Right lung (tissue), 2 donors: ENCODE measurements at regions not wholly inside any gene's neighbourhood (a gene's known extent, or its start where the extent isn't known, plus 50 kb on each side); places are given as distances from the start of the nearest gene placed in this dataset.

ENCODE experiments used
- DNase-seq, 2 donors: peaks; one replicate each; pipeline ENCODE4 v3.0.0-alpha.2; 2013

GRCh38 chr2:128686881-128687555 lies 368.4 kb upstream of the HS6ST1 start:
- no peak for DNase-seq

GRCh38 chr2:128687565-128687964 lies 368.9 kb upstream of the HS6ST1 start:
- DNase-seq, result no peak

DNA sequence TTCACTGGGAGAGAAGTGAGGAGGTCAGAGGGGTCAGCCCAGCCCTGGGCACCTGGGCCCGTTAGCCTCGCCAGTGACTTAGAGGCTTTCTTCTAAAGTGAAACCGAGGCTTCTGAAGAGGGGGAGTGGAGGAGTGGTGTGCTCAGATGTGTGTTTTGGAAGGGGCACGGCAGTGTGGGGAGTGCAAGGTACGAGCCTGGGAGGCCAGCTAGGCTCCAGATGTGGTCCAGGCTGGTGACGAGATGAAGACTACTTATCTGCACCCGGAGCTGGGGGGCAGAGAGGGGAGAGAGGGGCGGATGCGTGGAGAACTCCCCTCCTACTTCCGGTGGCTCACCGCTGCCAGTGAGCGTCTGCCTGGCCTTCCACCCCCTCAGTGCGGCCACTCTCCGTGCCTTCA lies 371.3 kb upstream of the HS6ST1 start:
- DNase-seq, result no peak

DNA sequence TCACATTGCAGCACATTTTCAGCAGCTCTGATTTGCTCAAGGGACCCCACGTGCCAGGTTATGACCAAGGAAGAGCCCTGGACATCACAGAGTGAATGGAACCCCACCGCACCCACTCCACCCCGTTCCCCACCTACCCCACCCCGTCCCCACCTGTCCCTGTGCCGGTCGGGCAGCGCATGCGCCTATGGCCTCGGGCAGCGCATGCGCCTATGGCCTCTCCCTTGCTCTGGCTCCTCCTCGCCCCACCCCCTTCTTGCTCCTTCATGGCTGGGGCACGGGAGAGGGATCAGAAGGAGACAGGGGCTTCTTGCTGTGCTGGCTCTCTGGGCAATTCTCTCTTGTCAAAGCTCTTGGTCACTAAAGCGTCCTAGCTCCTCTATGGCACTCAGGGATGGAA lies 371.8 kb upstream of the HS6ST1 start:
- DNase-seq, result no peak

GRCh38 chr2:128690869-128691268 lies 372.2 kb upstream of the HS6ST1 start:
- DNase-seq, result no peak

- no peak for DNase-seq
These were observed 372.9 kb upstream of the HS6ST1 start for GRCh38 chr2:128691526-128691925.

- DNase-seq, result no peak
These were observed 374.5 kb upstream of the HS6ST1 start for GRCh38 chr2:128692895-128693742.

GRCh38 chr2:128693743-128694029 lies 375.0 kb upstream of the HS6ST1 start:
- DNase-seq, result no peak

DNA sequence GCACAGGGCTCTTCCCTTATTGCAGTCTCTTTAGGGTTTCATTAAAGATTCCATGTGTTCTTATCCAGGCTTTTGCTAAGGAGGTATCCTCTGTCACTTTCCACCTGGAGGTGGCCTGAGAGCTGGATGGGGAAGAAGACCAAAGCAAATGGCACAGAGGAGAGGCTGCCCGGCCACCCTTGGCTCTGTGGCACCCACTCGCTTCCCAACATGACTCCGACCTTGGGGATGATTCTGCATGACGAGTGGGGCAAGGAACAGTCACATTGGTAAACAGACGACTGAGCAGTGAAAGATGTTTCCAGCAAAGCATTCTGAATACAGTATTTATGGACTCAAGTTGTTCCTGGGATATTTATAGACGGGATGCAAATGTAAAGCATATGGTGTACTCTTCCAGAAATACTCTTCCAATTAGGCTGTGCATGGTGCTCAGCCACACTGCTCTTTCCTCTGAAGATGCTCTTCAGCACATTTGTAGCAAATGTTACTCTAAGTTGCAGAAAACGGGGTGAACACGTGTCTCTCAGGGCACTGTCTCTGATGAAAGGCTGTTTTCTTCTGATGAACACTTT lies 377.1 kb upstream of the HS6ST1 start:
- no peak for DNase-seq

DNA sequence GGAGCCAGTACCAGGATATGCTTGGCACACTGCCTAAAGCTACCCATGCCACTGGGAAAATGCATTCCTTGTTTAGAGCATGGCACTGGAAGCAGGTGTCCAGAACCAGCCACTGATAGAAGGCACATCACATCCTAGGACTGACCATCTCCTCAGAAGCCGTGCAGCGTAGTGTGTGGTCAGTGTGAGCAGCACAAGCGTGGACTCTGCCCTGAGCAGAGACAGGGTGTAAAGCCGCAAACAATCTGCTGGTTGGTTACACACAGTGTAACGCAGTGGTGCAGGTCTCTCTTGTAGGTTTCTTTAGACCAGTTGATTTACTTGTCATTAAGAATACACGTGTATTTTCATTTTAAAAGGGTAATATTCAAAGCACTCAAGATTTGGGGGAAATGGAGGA lies 377.8 kb upstream of the HS6ST1 start:
- DNase-seq, result no peak

GRCh38 chr2:128701418-128701817 lies 382.8 kb upstream of the HS6ST1 start:
- no peak for DNase-seq

GRCh38 chr2:128702616-128703015 lies 383.9 kb upstream of the HS6ST1 start:
- DNase-seq, result no peak

- no peak for DNase-seq
These were observed 389.6 kb upstream of the HS6ST1 start for GRCh38 chr2:128708106-128708816.

- no peak for DNase-seq
These were observed 391.6 kb upstream of the HS6ST1 start for GRCh38 chr2:128710242-128710641.

DNA sequence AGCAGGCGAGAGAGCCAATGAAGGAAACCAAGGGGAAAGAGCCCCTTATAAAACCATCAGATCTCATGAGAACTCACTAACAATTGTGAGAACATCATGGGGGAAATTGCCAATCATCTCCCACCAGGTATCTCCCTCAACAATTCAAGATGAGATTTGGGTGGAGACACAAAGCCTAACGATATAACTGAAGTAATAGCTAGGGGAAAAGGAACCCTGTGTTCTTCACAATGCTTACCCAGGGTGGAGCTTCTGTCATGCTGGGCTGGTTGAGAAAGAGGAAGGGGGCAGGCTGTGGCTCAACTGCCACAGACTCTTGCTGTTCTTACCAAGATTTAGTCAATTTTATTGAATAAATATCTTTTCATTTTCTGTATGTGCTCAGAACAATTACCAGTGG lies 392.1 kb upstream of the HS6ST1 start:
- DNase-seq, result no peak

DNA sequence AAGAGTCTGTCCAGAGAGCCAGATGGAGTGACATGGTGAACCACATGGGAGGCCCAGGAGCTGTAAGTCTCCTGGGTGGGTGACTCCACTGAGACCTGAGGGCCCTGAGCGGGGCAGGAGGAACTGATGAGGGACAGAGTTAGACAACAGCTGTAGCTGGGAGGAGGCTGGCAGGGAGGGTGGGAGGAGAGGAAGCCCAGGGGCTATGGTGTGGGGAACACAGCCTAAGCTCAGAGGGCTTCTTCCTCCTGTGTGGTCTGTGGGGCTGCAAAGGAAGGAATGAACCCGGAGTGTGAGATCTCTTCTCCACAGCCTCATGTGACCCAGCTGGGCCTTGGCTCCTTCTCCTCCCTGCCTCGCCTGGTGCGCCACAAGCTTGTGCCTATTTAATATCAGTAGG lies 395.6 kb upstream of the HS6ST1 start:
- DNase-seq, result no peak

DNA sequence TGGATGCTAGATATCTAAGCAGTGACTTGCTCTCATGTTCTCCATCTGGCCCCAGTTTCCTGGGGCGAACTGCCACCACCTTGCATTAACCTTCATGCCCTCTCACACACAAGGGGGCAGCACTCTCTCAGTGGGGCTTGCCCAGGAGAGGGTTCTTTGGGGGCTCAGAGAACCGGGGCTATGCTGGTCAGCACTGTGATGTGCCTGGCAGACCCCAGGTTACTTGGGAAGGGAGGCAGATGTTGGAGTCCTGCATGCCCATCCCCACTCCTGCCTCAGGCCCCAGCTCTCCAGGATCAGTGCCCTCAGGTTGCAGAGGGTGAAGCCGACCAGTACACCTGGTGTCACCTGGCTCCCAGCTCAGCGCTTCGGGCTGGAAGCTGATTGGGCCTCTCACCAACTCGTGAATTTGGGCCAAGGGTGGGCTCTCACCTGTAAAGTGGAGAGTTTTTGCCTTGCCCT lies 396.2 kb upstream of the HS6ST1 start:
- DNase-seq, result no peak

GRCh38 chr2:128715360-128715759 lies 396.7 kb upstream of the HS6ST1 start:
- DNase-seq, result no peak

DNA sequence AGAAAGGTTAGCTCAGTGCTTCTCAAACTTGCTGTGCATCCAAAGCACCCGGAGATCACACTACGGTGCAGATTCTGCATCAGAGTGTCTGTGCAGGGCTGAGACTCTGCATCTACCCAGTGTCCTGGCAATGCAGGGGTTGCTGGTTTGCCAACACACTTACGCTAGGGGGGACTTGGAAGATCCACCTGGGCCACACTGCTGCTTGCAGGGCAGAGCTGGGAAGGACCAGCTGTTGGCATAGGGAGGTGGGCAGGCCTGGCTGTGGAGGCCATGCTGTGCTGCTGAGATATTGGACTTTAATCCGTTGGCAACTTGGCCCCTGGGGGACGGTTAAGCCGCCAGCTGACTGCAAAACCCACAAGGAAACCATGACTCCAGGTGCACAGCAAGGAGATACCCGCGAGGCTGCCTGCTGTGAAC lies 397.6 kb upstream of the HS6ST1 start:
- no peak for DNase-seq

- DNase-seq, result peak in 1 of 2 donors; percentile 23
These were observed 399.4 kb upstream of the HS6ST1 start for GRCh38 chr2:128717758-128718710.
